Stimulated activated CD8-positive, alpha-beta memory T cell treated with anti-CD3 and anti-CD28 coated beads, Interleukin-4, amount 100 ng/mL, for 24 hours (primary cell): ENCODE measurements at regions not wholly inside any gene's neighbourhood (a gene's known extent, or its start where the extent isn't known, plus 50 kb on each side); places are given as distances from the start of the nearest gene placed in this dataset.

Source experiments
- DNase-seq: peaks from one replicate; pipeline ENCODE4 v3.0.0-alpha.2; 2020; ENCODE audit warnings: low read depth

GRCh38 chr13:89603187-89603586, 1744.3 kb upstream of the MIR17HG start:
- no peak for DNase-seq

DNA sequence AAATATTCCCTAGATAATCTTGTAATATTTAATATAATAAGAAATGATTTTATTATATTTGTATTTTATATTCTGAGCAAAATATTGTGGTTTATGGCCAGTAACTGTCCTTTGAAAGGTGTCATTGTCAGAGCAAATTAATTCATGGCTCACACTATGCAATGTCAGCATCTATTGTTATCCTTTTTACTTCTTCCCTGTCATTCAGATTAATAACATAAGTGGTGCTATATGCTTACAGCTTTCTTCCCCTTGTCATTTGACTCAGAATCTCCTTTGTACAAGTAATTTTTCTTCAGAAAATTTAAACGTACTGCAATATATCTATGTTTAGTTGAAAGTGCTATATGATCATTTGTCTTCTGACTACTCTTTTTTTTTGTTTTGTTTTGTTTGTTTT, 1738.2 kb upstream of the MIR17HG start:
- no peak for DNase-seq

DNA sequence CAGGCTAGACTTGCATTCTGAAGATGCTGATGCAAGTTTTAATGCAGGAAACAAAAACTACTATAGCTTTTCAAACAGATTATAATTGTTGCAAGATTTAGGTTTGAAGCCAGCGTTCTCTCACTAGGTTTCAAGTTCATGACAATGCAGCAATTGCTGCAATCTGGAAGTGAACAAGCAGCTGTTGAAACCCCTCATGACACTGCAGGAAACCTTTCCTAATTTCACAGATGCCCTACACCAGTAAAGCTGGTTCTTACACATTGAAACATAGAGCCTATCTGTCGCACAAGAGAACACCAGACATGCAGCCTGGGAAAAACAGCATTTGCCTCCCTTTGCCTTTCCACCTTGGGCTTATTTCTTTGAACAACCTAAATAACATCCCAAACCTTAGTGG, 1737.2 kb upstream of the MIR17HG start:
- no peak for DNase-seq

DNA sequence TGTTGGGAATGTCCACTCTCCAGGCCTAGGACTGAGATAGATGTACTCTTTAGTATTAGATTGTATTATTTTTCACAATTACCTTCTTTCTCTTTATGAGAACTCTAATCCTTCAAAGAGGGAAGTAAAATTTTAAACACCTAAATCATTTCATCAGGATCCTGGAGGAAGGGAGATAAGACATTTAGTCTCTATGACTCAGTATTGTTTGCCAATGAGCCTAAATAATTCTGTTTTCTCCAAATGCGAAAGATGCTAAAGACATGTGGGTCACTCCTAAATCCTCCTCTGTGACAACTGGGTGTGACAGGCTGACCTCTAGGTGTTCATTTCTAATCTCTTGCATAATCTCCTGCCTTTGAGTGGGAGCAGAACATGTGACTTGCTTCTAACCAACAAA, 1736.6 kb upstream of the MIR17HG start:
- DNase-seq, result no peak

- no peak for DNase-seq
Observed at GRCh38 chr13:89627996-89628395, 1719.5 kb upstream of the MIR17HG start.

DNA sequence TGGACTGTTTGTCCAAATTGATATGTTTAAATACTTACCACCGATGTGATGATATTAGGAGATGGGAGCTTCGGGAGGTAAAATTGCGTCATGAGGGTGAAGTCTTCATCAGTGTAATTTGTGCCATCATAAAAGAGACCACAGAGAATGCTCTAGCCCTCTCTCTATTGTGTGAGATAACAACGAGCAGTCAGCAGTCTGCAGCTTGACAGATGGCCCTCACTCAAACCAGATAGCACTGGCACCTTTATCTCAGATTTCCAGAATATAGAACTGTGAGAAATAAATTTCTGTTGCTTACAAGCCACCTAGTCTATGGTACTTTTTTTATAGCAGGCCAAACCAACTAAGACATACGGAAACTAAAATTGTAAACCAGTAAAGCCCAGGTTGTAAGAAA, 1718.9 kb upstream of the MIR17HG start:
- DNase-seq, result no peak

GRCh38 chr13:89650226-89650625, 1697.3 kb upstream of the MIR17HG start:
- DNase-seq, result no peak

GRCh38 chr13:89660752-89661151, 1686.7 kb upstream of the MIR17HG start:
- DNase-seq, result no peak

GRCh38 chr13:89673789-89674311, 1673.6 kb upstream of the MIR17HG start:
- no peak for DNase-seq

GRCh38 chr13:89678466-89679121, 1668.9 kb upstream of the MIR17HG start:
- DNase-seq, result no peak

DNA sequence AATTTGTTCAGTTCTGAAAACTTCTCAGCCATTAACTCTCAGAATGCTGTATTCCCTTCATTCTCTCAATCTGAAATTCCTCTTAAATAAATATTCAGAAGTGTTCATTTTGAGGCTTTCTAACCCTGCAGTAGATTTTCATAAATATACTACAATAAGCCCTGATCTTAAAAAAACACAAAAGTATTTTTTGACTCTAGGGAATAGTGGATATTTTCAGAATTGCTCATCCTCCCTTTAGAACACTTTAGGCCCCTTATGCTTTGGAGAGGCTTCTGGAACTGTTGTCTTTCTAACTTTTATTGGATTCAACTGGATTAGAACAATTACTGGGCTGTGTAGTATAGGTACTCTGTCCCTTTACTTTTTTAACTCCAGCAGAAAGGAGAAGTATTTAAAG, 1662.6 kb upstream of the MIR17HG start:
- DNase-seq, result no peak

DNA sequence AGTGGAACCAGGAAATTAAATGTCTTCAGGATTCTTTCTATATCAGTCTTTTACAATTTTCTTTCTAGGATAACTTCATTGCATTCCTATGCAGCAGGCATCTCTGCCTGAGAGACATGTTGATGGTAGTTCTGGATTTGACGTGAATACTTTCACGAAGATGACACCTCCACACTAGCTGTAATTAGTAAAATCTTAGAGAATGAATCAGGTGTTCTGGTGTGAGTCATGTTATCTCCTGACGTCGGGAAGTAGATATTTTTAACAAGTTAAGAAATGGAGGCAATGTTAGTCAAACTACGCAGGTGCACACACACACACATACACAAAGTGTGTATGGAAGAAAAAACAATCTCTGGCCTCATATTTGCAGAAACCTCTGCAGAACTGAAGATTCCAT, 1661.3 kb upstream of the MIR17HG start:
- no peak for DNase-seq

DNA sequence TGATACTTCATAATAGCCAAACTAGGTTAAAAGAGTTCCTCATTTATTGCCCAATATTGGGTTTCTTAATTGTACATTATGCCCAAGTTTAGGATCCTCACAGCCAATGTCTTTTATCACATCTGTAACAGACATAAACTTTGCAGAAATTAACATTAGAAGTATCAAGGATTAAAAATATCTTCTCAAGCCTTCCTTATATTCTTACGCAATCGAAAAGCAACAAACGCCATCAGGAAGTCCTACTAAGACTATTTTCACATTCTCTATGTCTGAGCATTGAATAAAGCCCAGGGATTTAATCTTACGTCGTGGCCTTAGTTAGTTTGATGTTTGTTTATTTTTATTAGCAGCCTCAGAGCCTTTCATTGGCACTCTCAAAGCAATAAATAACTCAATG, 1660.4 kb upstream of the MIR17HG start:
- no peak for DNase-seq

- DNase-seq, result no peak
Observed at GRCh38 chr13:89688918-89689317, 1658.6 kb upstream of the MIR17HG start.

DNA sequence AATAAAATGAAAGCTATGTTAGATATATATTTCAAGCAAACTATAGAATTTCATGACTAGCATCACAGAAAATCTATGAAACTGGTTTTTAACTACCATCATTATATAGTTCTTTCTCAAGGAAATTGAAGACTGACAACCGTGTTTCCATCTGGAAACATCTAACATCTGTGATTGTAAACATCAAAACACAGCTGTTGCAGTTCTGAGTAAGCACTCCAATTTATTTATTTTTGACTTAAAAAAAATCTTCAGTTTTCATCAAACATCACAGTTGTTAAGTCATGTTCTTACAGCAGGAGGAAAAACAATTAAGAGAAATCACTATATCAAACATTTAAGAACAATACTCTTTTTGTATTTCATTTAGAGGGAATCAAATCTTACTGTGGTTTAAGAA, 1653.0 kb upstream of the MIR17HG start:
- DNase-seq, result no peak

GRCh38 chr13:89695343-89696257, 1651.9 kb upstream of the MIR17HG start:
- no peak for DNase-seq

GRCh38 chr13:89701913-89702312, 1645.6 kb upstream of the MIR17HG start:
- no peak for DNase-seq

DNA sequence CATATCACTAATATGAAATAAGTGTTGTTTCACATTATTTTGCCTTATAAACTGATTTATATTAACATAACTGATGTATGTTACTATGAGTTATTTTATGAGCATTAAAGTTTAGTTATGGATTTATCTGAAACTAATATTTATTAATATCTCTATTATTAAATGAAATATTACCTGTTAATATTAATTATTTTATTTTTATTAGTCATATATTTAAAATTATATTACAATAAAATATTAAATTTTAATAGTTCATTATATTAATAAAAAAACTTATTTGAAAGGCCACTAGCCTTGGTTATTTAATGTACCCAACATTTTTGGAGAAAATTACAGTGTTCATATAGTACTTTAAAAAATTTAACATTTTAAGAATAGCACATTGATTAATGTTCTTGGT, 1643.4 kb upstream of the MIR17HG start:
- DNase-seq, result no peak

GRCh38 chr13:89708013-89708412, 1639.5 kb upstream of the MIR17HG start:
- DNase-seq, result no peak

- no peak for DNase-seq
Observed at GRCh38 chr13:89721216-89721615, 1626.3 kb upstream of the MIR17HG start.

- DNase-seq, result no peak
Observed at GRCh38 chr13:89726690-89727435, 1620.6 kb upstream of the MIR17HG start.

DNA sequence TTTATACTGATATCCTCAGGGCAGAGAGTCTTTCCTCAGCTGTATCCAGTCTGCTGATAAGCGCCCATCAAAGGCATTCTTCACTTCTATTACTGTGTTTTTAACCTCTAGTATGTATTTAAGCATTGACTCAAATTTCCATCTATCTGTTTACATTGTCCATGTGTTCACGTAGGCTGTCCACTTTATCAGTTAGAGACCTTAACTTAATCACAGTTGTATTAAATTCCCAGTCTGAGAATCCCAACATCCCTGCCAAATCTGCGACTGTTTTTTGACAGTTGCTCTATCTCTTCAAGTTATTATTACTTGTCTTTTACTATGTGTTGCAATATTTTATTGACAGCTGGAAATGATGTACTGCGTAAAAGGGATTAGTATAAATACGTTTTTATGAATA, 1613.7 kb upstream of the MIR17HG start:
- no peak for DNase-seq

GRCh38 chr13:89737051-89737450, 1610.4 kb upstream of the MIR17HG start:
- no peak for DNase-seq
